NCI-H446 treated with DMSO at 0.1 percent for 48 hours (cell line): ENCODE measurements at regions not wholly inside any gene's neighbourhood (a gene's known extent, or its start where the extent isn't known, plus 50 kb on each side); places are given as distances from the start of the nearest gene placed in this dataset.

ENCODE experiments used
- DNase-seq: peaks from one replicate; lab custom pipeline; 2025; lab: John Stamatoyannopoulos, UW

DNA sequence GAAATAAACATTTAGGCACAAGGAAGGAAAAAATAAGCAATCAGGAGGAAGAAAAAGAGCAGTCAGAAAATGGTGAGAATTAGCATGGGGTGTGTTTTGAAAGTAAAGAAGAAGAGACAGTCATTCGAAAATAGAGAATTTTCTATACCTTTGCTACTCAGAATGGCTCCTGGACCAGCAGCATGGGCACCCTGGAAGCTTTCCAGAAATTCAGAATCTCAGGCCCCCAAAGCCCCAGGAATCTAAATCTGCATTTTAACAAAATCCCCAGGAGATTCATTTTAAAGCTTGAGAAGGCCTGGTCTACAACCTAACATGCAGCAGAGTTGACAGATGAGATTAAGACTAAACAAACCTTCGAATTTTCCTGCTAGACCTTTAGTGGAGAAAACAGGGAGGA is 131.2 kb upstream of the HDAC9 start:
- DNase-seq, result no peak

DNA sequence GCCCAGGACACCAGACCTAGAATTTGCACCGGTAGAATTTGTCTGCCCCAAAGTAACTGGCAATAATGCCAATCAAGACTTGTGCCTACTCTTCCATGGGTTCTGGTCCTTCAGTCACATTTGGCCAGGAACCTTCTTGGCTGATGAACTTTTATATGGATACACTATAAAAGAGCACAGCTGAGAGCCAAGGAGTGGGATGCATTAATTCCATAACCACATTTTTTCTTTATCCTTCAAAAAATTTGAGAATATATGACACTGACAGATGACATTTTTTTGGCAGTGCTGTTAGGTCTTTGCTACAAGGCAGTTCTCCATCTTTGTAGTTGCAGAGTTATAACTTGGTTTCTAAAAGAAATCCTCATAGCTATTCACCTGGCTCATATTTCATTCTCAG is 129.2 kb upstream of the HDAC9 start:
- peak; percentile 58 for DNase-seq

DNA sequence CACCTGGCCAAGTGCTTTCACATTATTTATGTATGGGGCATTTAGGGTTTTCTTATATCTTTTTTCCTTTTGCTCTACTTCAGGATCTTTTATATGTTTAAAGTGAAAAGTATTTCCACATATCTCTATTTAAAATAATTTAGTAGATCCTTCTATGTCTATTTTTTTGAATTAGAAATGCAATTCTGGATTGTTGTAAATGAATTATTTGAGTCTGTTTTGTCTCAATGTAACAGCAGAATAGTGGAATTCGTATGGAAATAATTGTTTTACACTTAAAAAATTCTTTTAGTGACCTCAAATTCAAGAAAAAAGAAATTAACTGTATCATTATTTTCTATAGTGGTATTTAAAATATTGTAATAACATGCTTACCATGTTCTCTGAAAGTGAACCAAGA is 126.5 kb upstream of the HDAC9 start:
- DNase-seq, result no peak

DNA sequence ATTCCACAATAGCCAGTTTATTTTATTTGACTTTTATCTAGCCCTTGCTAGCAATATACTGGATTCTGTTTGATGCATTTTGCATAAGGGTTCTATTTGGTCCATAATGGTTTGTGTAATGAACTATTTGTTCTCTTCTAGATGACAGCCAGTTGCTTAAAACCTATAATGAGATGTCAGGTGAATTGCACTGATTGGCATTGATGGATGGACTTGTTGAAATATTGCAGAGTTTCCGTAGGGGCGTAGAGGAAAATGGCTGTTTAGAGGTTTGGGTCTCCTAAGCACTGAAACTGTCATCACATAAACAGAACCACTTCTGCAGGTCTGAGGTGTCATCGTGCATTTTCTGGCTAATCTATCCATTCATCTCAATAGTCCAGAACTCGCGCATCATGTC is 124.9 kb upstream of the HDAC9 start:
- DNase-seq, result no peak

DNA sequence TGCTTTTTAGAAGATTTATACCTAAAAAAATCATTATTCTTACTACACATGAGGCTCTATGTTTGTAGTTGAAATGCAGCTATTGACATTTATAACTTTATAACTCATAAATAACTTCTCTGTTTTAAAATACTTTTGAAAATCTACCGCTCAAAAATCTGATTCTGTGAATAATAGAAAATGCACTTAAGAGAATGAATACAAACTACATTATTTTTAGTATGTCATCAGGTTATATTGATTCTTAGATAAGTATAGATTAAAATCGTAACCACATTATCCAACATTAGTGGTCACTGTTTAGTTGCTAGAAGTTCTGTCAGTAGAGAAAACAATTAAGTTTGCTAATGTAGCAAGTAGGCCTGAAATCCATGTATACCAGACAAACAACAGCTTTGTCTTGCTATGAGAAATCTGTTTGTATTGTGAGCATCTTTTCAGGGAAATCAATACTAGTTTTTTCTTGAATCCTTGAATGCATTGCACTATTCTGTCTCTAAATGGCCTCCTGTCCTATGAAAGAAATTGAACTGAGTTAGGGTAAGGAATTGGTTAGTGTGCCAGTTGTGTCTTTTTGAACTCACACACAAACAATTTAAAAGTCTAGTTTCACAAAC is 116.5 kb upstream of the HDAC9 start:
- DNase-seq, result no peak

DNA sequence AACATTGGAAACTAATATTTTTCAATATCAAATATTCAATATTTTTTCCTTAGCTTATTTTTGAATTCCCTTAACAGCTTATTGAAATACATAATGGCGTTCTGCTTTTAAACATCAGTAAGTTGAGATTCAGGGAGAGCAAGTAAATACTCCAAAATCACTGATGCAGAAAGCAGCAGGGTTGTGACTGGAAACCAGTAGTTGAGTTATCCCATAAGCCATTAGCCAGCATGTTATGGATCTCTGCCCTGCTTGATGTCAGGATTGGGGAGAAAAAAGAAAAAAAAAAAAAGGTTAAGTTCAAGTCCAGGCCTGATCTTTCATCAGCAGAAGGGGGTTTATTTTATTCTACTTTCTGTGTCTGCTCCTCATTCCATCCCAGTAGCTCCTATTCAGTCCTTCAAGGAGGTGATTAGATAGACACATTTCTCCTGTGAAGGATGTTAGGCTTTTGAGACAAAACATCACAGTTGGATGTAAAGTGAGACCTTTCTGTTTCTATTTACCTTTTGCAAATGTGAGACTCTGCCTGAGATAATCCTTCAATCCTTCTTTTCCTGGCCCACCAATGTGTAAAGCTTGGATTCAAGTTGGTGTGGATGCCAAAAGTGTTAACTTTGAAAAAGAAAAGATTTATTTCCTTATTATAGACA is 110.9 kb upstream of the HDAC9 start:
- DNase-seq, result peak; percentile 20

DNA sequence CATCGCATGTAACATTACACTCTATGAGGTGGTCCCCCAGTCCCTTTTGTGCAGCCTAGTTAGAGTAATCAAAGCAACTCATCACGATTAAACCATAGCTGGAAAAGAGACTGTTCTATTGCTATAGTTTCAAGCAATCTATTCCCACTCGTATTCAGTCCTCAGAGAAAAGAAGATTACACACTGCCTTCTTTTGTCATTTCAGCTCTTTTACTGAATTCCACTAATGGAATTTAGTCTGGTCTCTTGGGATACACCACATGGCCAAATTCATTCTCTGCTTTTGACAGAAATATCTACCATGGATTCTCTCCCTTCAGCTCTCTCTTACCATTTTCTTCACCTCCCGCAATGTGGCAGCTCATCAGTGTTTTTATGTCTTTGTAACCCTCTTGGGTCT is 108.9 kb upstream of the HDAC9 start:
- DNase-seq, result no peak

DNA sequence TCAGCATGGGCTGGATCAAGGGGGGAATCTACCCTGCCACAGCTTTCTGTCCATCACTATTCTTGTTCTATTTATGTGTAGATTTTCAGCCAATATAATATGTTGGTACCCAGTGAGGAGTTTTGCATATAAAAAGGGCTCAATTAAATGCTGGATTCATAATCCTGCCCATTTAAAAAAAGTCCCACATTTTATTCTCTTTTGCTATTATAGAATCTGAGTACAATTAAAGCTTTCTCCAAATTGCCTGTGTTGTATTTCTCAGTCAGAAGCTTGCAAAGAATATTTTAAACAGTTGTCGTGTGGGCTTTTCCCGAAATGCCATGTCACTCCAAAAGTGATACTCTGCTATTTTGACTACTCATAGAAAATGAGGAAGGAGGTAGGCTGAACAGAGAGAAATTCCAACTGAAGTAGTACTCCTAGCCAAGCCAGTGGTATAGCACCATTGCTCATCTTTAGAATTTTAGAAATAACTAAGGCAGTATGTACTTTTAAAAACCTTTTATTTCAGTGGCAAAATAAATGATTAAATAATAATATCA is 108.3 kb upstream of the HDAC9 start:
- DNase-seq, result no peak

DNA sequence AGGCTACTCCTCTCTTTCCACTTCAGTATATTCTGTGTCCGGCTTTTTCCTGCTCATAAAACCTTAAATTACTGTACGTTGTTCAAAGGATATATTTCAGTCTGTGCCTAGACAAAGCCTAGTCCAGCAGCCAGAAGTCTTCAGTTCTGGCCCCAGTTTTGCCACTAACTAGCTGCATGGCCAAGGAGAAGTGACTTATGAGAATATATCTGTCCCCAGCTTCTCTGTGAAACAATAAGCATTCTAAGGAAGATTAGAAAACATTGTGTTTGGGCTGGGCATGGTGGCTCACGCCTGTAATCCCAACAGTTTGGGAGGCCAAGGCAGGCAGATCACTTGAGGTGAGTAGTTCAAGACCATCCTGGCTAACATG is 105.0 kb upstream of the HDAC9 start:
- no peak for DNase-seq

DNA sequence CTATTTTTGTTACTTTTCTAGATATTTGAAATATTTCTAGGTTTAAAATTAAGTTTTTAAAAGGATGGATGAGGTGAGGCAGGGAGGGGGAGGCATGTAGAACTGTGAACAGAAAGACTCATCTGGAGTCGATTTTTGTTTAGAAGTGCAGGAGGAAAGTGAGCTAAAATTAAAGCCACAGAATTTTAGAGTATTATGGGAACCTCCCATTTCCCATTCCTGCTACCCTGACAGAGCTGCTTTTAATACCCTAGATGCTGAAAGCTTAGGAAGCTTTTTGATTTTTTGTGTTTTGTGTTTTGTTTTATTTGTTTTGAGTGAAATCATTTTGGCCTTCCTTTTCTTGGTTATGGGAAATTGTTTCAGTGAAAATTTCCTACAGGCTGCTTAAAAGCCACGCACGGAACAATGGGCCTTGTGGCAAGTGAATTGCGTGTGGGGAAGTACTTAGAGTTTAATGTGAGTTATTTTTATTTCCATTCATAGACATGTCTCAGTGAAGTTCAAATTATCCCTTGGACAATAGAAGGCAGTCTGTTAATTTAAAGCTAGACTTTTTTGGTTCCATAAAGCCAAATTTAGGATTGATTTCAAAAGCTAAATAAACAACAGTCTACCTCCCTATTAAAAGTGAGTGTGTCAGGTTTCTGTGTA is 102.0 kb upstream of the HDAC9 start:
- DNase-seq, result no peak

DNA sequence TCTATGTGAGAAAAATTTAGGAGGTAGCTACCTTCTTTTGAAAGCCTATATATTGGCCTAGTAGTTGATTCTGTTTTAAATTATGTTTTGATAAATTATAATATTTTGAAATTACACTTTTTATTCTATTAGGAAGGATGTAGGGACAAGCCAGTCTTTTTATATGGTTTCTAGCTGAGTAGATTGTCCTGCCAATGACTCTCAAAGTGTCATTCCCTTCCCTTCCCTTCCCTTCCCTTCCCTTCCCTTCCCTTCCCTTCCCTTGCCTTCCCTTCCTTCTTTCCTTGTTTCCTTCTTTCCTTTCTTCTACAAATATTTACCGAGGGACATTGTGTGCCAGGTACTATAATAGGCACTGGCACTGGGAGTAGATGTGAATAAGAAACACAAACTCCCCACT is 99.7 kb upstream of the HDAC9 start:
- no peak for DNase-seq

DNA sequence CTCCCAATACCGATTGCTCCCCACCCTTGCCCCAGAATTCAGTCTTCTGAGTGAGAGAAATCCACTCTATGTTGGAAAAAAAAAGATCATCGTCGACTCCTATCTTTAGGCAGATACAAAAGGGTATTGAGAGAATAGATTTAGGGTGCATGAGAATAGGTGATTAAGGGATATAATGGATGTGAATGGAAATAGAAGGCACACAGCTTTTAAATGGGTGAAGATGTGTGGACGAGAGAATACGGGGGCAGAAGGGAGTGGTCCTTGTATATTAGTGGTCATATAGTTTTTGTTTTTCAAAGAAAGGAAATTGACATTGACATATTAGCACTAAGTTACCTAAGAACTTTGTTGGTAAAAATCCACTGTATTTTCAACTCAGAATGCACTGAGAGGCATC is 98.6 kb upstream of the HDAC9 start:
- DNase-seq, result no peak

DNA sequence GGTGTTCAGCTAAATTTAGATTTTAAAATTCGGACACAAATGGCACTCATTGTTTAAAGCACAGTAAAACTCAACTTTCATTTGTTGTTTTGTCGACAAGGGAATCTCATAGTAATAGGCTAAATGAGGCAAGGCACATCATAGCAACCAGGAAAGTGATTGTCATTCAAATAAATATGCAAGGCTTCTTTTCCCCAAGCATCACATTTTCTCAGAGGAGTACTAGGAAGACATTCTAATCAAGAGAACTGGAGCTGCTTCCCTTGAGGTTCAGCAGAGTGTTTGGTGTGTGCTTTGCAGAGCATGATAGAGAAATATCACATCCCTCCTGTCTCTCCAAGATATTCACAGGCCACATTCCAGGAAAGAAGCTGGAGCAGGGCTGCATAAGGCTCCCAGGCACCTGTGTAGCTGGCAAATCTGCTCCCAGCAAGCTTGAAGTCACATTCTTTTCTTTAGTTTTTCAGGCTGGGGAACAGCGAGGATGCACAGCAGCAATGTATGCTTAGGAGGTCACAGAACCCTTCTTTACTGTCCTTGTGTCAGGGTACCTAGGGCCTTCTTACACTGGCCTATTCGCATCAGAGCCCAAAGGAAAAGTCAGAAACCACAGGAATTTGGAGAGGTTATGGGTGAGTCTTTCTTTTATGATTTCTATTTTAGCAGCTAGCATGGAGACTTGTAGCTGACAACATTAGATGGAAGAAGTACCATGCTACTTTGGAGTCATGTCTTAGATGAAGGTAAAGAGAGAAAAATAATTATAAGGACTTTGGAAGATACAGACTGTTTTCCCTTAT is 95.9 kb upstream of the HDAC9 start:
- DNase-seq, result no peak

DNA sequence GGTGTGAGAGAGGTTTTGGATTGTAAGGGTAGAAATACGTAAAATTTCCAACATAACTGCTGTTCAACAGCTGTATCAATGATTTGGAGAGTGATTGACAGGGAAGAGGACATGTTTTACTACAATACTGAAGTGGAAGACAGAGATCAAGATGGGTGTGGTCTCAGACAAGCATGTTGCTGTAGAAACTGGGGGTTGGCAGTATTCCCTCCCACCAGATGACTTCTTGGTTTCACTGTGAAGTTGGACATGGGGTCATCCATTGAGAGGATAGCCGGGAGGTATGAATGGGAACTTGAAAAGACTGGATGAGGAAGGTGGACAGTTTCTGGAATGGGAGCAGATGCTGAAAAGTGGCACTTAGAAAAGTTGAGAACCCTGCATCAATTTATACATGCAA is 95.3 kb upstream of the HDAC9 start:
- DNase-seq, result no peak

DNA sequence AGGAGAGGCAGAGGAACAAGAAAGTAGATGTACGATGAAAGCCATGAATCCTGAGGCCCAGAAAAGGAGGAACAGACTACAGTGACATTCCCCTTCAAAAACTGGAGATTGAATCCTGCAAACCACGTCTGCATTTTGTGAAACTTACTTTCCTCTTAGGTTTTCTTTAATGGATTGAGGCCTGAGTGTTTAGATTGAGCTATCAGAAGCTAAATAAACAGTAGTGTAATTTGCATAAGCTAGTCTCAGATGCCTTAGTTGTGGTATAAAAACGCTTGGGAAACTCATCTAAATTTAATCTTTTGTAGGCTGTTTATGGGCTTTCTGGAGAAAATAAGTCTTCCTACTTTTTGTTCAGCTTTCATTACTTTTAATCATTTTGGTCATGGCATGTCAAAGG is 94.8 kb upstream of the HDAC9 start:
- DNase-seq, result no peak

DNA sequence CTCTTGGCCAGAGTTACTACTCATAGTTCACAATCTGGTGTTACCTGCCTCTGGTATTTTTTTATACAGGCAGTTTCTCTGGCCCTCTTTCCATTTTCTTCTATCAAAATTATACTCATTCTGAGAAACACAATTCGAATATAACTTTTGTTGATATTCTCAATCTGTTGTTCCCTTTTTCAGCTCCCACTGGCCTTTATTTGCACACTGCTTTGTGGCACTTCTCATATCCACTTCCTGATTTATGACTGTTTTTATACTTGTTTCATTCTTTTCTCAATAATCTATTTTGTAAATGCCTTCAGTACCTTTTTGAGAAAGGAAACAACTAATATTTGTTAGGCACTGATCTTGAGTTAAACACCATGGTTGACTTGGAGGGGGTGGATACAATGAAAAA is 93.8 kb upstream of the HDAC9 start:
- DNase-seq, result no peak

DNA sequence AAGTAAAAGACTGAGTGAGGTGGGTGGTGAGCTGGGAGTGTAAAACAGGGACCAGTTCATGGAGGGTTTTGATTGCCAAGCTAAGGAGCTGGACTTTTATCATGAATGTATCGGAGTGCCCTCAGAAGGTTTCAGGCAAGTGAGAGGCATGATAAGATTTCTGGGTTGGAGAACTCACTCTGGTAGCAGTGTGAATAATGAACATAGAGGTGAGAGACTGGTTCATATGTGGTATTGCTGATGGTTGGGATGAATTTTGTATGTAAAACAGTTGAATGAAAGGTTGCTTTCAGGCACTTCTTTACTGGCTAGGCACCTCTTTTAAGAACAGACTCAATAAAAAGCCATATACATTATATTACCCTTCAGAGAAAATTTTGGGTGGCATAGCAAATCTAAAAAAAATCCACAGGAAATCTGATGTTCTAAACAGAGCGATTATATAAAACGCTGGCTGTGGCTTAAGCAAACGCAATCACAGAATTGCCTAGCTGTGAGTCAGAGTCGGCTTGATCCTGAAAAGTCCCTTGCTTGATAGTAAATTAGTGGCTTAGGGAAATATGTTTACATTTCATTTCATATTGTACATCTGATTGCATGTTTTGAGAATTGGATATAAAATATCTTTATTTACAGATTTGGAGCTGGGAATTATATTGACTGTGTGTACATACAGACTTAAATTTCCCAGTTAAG is 92.9 kb upstream of the HDAC9 start:
- DNase-seq, result no peak

DNA sequence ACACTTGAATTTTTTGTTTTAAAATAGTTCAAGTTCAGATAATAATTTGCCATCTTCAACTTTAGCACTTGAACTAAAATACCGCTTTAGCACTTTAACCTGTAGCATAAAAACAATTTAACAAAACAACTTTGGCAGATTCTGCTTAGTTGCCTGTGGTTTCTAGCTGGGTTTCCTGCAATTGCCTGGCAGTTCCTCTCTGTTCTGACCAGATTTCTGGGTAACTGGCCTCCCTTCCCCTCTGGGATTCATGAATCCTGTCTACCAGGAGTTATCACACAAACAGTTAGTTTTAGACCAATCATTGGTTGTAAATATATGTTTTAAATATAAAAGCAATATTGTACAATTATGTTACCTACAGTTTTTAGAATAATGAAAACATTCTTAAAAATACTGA is 89.8 kb upstream of the HDAC9 start:
- no peak for DNase-seq

DNA sequence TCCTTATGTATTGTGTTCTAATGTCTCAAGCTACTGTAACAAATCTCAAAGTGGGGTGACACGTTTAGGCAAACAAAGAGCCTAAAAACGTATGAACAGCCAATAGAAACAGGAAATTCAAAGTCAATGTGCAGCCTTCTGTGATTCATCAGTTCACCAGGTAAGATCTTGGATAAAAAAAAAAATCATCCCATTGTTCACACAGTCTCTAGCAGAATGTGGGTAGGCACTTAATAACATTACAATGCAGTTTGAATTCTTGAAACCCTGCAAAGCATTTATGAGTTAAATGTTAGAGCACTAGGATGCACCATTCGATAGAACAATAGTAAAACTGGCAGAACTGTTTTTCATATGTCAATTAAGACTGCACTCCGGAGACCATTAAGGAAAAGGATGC is 88.2 kb upstream of the HDAC9 start:
- DNase-seq, result no peak

DNA sequence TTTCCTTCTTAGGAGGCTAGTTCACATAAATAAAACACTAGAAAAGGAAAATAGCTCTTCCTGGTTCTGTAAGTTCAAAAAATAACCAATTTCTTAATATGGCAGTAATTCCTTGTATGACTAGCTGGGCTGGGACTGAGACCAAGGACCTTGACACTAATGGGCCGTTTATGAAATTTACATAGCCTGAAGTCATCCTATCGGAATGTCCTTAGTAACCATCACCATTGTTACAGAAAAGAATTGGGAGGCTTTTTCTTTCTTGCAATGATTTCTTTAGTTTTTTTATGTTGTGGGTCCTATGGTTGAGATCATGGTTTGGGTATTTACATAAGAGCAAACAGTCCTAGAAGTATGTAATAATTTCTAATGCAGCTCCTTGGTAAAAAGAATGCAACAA is 87.1 kb upstream of the HDAC9 start:
- DNase-seq, result no peak

DNA sequence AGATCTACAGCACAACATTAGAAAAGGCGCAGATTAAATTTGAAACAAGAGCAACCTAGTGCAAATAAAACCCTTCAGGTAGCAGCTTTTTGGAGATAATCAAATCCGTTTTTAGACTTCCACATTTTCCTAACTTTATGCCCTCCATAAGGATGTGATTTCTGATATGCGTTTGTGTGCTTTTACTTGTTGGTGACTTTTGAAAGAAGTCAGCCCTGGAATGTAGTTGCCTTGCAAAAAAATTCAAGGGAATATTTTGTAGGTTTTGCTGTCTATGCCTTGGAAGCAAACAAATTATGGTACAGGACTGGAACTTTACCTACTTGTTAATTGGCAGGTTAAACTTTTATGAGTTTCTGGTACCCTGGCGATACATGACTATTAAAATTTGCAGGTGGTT is 86.7 kb upstream of the HDAC9 start:
- DNase-seq, result no peak

DNA sequence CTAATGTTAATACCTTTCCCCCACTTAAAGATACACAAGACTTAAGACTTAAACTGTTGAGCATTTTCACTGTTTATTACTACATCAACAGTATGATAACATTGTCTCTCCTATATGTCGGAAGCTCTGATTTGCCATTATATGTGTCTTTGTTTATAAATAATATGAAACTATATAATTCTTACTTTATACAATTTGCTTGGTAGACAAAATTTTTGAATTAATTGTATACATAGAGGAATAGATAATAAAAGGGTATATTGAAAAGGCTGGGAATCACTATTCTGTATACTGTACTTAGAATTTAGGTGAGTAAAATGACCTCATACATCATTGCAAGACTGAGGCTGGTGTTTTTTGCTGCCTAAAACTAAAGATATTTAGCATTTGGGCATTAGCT is 82.1 kb upstream of the HDAC9 start:
- no peak for DNase-seq
